IPS DF 6.9 (cell line): ENCODE measurements at regions not wholly inside any gene's neighbourhood (a gene's known extent, or its start where the extent isn't known, plus 50 kb on each side); places are given as distances from the start of the nearest gene placed in this dataset.

Experiments
- DNase-seq: peaks from one replicate; pipeline ENCODE4 v3.0.0-alpha.2; 2013; ENCODE audit warnings: low read depth, low spot score
- H3K27ac ChIP-seq: one replicate; pipeline ENCODE4 v1.5.1; 2013; ENCODE audit warnings: low read length, control low read depth
- H3K27me3 ChIP-seq: 2 replicates; pipeline ENCODE4 v1.6.1; 2013; ENCODE audit warnings: mild to moderate bottlenecking, low read length; ENCODE audit not compliant: control insufficient read depth, insufficient read depth
- H3K36me3 ChIP-seq: 2 replicates; pipeline ENCODE4 v1.6.1; 2013; ENCODE audit warnings: low read length; ENCODE audit not compliant: control insufficient read depth, insufficient read depth
- H3K4me1 ChIP-seq: 2 replicates; pipeline ENCODE4 v1.6.1; 2013; ENCODE audit warnings: low read length; ENCODE audit not compliant: control insufficient read depth, insufficient read depth
- H3K4me3 ChIP-seq: 2 replicates; pipeline ENCODE4 v1.5.1; 2013; ENCODE audit warnings: mild to moderate bottlenecking, low read length
- H3K9me3 ChIP-seq: 2 replicates; pipeline ENCODE4 v1.6.1; 2013; ENCODE audit warnings: low read length, inconsistent platforms; ENCODE audit not compliant: control insufficient read depth, insufficient read depth
- WGBS: extraction: QIAGEN DNeasy Blood & Tissue Kit; methylation state at CpG from one replicate; pipeline ENCODE4 v1.1.7; 2013; ENCODE audit warnings: mixed read lengths, missing lambda C conversion rate; ENCODE audit not compliant: insufficient read length, insufficient coverage; 5-methylcytosine and 5-hydroxymethylcytosine counted together

DNA sequence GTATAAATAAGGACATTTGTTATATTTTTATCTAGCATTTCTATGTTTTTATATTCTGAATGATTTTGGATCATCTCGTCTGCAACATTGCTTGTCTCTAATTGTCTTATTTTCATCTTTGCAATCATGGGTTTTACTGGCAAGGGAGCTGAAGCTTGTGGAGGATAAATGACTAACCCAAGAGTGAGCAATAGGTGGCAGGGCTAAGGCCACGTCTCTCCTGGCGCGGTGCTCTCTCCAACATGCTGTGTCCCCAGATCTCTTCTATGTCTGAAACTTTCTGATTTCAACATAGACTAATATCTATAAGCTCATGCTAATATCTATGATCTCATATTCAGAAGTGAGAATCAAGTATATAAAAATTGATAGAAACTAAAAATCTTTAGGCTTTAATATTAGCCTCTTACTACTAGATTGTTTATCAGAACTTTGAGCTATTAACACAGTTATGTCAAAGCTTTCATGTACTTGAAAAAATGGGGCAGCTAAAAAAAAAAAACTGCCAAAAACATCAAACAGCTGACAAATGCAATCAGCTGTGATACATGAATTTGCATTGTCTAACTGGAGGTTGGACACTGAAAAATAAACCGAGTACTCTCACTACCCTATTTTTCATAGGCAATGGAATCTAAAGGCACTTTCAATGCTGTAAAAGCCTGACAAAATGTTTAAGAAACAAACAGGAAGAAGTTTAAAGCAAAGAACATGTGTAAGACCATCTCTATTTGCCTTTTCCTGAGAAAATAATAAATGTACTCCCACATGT is 169.2 kb downstream of the TMA16 start:
- Histone ChIP-seq H3K4me3 (no peak overlapping the region), H3K27ac (no peak overlapping the region), H3K9me3 (no peaks in the 10 kb centered on the region), H3K36me3 (no peaks in the 10 kb centered on the region), H3K4me1 (no peaks in the 10 kb centered on the region), H3K27me3 (no peaks in the 10 kb centered on the region)
- WGBS = no CpG with 5 or more reads among the region's 5 CpGs
- no peak for DNase-seq

DNA sequence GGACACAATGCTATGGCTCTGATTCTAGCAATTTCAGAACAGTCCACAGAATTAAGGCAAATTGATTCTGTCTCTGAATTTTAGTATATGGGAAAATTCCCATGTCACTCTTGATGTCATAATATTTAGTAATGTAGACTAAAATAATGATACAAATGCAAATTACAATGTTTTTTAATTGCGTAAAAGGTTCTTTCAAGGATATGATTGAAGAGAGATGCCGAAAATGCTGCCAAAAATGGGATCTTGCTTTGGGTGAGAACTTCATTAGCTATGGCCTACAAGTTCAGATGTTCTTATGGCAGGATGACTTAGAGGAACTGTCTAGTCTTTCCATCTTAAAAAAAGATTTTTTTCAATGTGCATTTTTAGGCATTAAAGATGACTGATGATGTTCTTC is 170.6 kb downstream of the TMA16 start:
- WGBS = no CpG with 5 or more reads among the region's 2 CpGs
- H3K4me3 ChIP-seq = no peak overlapping the region
- no peaks in the 10 kb centered on the region for H3K9me3 ChIP-seq
- no peaks in the 10 kb centered on the region for H3K27me3 ChIP-seq
- no peaks in the 10 kb centered on the region for H3K4me1 ChIP-seq
- H3K27ac ChIP-seq = no peak overlapping the region
- H3K36me3 ChIP-seq = no peaks in the 10 kb centered on the region
- DNase-seq = no peak

DNA sequence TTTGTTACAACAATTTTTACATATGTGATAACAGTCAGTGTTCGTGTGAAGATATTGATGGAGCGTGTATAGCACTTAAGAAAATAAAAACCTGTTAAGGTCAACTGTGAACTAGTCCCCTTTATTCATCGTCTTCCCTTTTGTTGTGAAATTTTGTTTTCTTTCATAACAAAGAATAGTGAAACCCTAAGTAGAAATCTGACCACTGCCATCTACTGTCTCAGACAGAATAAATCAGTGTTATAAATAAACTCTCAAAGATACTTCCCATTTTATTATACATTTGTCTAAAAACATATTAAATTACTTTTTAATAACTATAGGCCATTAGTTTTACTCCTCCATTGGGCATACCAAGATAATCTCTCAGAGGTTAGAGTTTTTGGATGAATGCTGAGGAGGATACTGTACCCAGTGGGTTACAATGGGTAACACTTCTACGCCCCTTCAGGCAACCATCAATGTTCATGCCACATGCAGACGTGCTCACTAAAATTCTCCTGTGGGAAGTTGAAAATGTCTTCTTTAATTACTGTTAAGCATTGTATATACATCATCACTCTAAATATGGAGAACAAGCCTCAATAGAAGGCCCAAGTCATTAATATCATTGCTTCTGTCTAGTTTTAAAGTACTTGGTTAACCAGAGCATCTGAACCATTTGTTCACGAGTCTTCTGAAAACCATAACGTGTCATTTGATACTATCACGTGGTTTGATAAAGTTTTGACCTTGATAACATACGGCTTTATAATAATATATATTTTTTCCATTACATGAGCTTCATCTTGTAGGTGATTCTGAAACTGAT is 171.2 kb downstream of the TMA16 start:
- Histone ChIP-seq H3K27ac (no peak overlapping the region), H3K4me3 (no peak overlapping the region), H3K27me3 (no peaks in the 10 kb centered on the region), H3K36me3 (no peaks in the 10 kb centered on the region), H3K4me1 (no peaks in the 10 kb centered on the region), H3K9me3 (no peaks in the 10 kb centered on the region)
- no peak for DNase-seq
- whole genome bisulfite sequencing = no CpG with 5 or more reads among the region's 9 CpGs

DNA sequence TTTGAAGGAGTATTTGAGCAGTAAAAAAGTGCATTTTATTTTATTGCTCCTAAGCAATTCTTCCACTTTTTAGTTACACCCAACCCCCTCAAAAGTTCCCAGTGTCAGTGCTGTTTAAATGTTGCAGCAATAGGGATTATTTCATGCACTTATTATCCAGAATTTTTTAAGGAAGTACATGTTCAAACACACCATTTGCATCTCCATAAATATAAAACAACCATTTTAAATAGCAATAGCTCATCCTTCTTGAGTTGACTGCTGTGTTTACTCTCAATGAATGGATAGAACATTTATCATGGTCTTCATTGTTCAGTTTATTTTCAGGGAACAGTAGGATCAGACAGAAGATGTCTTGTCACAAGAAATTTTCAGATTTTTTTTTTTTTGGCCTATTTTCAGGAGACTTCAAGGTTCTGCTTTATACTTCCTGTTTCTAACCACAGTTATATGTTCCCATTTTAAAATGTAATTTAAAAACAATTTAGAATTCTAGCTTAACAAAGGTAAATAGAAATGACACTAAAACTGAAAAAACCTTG is 171.9 kb downstream of the TMA16 start:
- Histone ChIP-seq H3K27me3 (no peaks in the 10 kb centered on the region), H3K4me1 (no peaks in the 10 kb centered on the region), H3K27ac (no peak overlapping the region), H3K9me3 (no peaks in the 10 kb centered on the region), H3K36me3 (no peaks in the 10 kb centered on the region), H3K4me3 (no peak overlapping the region)
- no peak for DNase-seq

DNA sequence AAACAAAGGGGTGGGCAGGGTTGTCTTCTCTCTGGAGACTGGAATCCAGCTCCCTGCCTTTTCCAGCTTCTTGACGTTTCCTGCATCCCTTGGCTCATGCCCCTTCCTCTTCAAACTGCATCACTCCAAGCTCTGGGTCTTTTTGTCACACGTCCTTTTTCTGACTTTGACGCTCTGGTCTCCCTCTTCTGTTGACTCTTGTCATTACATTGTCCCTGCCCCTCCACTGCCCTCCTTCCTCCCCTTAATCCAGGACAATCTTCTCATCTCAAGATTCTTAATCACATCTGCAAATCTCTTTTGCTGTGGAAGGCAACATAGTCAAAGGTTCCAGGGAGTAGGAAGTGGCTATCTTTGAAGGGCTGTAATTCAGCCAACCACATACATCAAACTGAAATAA is 178.3 kb downstream of the TMA16 start:
- Histone ChIP-seq H3K27me3 (no peaks in the 10 kb centered on the region), H3K9me3 (no peaks in the 10 kb centered on the region), H3K4me1 (no peaks in the 10 kb centered on the region), H3K27ac (no peak overlapping the region), H3K4me3 (no peak overlapping the region), H3K36me3 (no peaks in the 10 kb centered on the region)
- no peak for DNase-seq
- no CpG with 5 or more reads among the region's 3 CpGs for WGBS

DNA sequence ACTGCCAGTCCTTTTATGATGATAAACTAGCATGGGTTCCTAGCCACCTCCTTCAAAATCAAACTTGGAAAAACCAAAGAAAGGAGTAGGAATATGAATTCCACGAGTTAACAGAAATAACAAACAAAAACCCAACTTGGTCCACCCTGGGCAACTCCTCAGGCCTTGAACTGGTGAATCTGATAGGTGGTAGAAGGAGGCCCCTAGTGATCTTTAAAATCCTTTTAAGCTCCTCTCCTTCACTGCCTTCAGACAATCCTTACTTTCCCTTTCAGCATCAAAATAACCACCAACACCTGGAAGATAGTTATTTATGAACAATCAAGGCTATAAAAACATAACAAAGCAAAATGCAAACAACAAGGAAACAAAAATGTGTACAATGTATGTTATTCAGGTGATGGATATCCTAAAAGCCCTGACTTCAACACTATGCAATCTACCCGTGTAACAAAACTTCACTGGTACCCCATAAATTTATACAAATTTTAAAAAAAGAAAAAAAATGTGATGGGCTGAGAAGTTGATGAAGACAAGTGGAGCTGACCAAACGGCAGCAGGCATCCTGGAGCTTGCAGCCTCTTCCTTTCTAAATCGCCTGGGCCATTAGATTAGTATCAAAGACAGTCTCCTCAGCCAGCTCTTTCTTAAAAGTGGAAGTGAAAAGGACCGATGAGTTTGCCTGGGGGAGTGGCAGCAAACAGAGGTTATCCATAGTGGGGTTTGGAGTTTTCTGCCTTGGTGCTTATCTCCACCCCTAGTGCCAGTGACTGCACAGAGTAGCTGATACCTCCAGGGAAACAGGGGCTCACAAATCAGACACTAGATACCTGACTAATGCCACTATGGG is 179.6 kb downstream of the TMA16 start:
- Histone ChIP-seq H3K9me3 (no peaks in the 10 kb centered on the region), H3K27ac (no peak overlapping the region), H3K4me3 (no peak overlapping the region), H3K27me3 (no peaks in the 10 kb centered on the region), H3K4me1 (no peaks in the 10 kb centered on the region), H3K36me3 (no peaks in the 10 kb centered on the region)
- DNase-seq = no peak
- WGBS = no CpG with 5 or more reads among the region's 5 CpGs

DNA sequence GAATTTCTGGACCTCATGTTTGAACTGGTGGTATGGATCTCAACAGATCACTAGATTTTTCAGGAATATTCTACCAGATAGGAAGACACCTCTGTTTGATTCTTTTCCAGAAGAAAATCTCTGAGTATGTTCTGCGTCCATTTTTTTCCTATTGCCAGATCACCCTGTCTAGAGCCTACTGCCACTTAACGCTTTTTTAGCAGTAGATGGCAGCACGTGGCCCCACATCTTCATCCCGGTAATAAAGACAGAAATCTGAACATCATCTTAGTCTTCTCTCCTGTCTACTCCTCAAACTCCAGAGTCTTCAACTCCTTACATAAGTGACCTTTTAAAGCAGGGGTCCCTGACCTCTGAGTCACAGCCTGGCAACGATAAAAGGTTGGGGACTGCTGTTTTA is 184.7 kb downstream of the TMA16 start:
- Histone ChIP-seq H3K36me3 (no peaks in the 10 kb centered on the region), H3K27ac (no peak overlapping the region), H3K9me3 (no peaks in the 10 kb centered on the region), H3K4me1 (no peaks in the 10 kb centered on the region), H3K4me3 (no peak overlapping the region), H3K27me3 (no peaks in the 10 kb centered on the region)
- no peak for DNase-seq
- no CpG with 5 or more reads among the region's 5 CpGs for WGBS

DNA sequence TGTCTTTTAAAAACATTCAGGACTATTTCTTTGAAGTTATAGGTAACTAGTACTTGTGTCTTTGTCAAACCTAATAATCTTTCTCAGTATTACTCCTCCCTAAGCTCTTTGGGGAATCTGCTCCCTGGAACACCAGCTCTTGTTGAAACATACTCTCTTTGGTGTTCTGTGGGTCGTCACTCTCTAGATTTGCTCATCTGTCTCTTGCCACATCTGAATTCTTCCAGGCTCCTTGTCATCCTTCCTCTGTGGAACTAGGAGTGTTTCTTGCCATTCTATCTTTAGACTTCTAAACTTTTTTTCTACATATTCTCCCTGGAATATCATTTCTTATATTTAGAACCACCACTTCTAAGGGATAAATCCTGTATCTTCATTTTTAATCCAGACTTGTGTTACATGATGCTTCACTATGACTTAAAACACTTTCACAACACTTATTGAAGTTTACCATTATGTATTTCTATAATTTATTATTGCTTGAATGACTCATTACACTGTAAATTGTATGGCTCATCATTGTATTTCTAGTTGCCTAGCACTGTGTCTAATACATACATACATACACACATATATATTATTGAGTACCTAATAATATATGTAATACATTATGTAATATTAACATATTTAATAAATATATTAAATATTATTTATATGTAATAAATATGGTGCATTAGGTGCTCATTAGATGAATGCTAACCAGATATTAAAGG is 186.1 kb downstream of the TMA16 start:
- Histone ChIP-seq H3K36me3 (no peaks in the 10 kb centered on the region), H3K27me3 (no peaks in the 10 kb centered on the region)
- no CpG with 5 or more reads among the region's 1 CpG for WGBS

DNA sequence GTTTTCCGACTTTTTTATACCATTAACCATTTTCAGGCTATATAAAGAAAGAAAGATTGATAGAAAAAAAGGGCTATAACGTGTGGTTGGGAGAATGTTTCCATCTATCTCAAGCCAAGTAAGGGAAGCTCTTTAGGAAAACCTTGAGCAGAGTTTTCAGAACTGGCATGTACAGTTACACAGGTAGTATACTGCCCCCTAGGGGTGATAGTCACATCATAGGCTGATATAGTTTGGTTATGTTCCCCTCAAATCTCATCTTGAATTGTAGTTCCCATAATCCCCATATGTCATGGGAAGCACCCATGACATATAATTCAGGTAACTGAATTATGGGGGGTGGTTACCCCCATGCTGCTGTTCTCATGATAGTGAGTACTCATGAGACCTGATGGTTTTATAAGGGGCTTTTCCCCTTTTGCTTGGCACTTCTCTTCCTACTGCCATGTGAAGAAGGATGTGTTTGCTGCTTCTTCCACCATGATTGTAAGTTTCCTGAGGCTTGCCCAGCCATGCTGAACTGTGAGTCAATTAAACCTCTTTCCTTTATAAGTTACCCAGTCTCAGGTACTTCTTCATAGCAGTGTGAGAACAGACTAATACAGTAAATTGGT is 186.8 kb downstream of the TMA16 start:
- Histone ChIP-seq H3K27me3 (no peaks in the 10 kb centered on the region), H3K27ac (no peak overlapping the region), H3K4me1 (no peaks in the 10 kb centered on the region), H3K9me3 (no peaks in the 10 kb centered on the region), H3K4me3 (no peak overlapping the region), H3K36me3 (no peaks in the 10 kb centered on the region)
- no CpG with 5 or more reads among the region's 2 CpGs for WGBS
- peak; percentile 27 for DNase-seq

More for the DNA sequence above, 186.1 kb downstream of the TMA16 start:
- DNase-seq = no peak
- Histone ChIP-seq H3K4me3 (no peak overlapping the region), H3K4me1 (no peaks in the 10 kb centered on the region), H3K27ac (no peak overlapping the region), H3K9me3 (no peaks in the 10 kb centered on the region)
